HG03439 (cell line): ENCODE measurements at regions not wholly inside any gene's neighbourhood (a gene's known extent, or its start where the extent isn't known, plus 50 kb on each side); places are given as distances from the start of the nearest gene placed in this dataset.
"Not testable (repeated sequence)": the region's sequence is repeated elsewhere in the genome, so short reads cannot be mapped to it uniquely, and the experiment has no call there.

Experiments
- ATAC-seq: cut with Tn5 transposase; IDR thresholded peaks from one replicate; pipeline ENCODE4 v1.9.1; 2021; ENCODE audit warnings: mild to moderate bottlenecking, moderate library complexity; ENCODE audit not compliant: unreplicated experiment

DNA sequence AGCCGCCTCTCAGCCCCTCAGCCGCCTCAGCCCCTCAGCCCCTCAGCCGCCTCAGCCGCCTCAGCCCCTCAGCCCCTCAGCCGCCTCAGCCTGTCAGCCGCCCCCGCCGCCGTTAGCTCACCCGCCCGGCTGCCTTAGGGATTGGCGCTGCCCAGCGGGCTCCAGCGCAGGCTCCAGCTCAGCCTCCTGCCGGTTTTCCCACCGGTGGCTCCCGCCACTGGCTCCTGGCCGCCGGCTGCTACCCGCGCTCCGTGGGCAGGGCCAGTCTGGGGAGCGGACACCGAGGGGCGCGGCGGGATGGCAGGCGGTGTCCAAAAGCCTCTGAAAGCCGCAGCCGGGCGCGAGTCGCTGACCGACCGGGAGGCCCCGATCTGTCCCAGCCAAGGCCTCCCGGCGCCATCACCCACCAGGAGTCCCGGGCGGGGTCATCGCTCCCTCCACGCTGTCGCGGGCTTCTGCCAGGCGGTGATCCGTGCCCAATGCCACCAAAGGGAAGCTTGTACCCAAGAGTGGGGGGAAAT lies 1532.7 kb downstream of the REEP3 start:
- ATAC-seq = not testable (repeated sequence)

DNA sequence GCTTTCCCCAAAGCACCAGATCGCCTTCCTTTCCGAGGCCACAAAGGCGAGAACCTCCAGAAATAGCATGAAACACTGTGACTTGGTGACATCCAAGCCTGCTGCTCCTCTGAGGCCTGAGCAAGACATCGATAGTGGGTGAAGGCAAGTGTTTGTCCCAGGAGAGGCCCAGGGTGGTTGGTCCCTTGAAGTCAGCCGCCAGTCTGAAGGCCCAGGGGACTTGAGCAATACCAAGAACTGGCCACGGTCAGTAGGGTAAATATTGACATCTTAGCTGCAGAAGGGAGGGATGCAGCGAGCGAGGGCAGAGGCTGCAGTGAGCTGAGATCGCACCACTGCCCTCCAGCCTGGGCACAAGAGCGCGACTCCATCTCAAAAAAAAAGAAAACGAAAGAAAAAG lies 1533.5 kb downstream of the REEP3 start:
- not testable (repeated sequence) for ATAC-seq

DNA sequence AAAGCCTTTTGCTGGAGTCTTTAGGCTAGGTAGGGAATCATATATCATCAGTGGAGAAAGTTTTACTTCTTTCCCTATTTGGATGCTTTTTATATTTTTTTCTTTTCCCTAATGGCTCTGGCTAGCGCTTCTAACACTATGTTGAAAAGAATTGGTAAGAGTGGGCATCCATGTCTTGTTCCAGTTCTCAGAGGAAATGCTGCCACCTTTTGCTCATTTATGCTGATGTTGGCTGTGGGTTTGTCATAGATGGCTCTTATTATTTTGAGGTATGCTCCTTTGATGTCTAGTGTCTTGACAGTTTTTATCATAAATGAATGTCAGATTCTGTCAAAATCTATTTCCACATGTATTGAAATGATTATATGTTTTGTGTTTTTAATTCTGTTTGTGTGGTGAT lies 1544.1 kb downstream of the REEP3 start:
- ATAC-seq = no peak

DNA sequence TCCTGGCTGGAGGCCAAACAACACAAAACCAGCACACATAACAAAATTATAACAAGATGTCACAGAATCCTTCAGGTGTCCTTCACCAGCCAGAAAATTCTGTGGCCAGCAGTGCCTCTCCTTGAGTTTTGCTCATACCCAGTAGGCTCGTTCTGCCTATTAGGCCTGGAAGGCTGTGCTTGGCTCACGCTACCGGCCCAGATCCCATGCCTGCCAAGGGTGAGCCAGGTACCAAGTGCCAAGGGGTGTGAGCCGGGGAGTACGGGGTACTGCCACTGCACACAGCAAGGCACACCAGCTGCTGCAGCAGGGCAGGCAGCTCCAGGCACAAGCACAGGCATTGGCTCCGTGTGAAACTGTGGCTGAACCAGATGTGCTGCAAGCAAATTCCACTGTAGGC lies 1562.0 kb downstream of the REEP3 start:
- ATAC-seq = no peak

DNA sequence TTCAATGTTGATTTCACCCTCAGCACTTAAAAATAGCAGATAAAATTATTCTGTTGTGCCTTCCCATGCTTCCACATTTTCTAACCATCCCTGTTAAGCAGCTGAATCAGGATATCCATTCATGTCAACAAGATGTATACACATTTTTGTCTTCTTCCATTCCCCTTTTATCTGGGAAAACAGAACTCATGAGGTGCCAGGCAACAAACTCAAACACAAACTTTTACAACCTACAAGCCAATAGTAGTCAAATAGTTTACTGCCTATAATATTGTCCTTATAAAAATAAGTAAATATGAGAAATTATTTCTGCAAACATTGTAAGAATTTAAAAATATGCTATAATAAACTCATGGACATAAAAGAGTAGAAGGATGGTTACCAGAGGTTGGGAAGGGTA lies 1569.8 kb downstream of the REEP3 start:
- ATAC-seq = no peak

DNA sequence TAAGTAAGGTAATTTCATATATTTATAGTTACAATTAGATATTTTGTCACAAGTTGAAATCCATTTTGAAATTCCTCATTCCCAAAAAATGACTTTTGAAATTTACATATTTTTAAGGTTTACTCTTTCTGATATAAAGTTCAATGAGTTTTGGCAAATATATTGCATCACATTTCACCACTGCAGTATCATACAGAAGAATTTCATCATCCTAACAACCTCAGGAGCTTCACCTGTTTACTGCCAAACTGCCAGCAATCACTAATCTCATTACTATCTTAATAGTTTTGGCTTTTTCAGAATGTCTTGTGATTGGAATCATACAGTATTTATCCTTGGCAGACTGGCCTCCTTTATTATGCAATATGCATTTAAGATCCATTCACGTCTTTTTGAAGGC lies 1578.9 kb downstream of the REEP3 start:
- ATAC-seq = no peak

DNA sequence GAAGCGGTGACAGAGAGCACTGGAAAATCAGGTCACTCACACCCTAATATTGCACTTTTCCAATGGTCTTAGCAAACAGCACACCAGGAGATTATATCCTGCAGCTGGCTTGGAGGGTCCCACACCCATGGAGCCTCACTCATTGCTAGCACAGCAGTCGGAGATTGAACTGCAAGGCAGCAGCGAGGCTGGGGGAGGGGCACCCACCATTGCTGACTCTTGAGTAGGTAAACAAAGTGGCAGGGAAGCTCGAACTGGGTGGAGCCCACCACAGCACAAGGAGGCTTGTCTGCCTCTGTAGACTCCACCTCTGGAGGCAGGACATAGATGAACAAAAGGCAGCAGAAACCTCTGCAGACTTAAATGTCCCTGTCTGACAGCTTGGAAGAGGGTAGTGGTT lies 1579.7 kb downstream of the REEP3 start:
- ATAC-seq = not testable (repeated sequence)

DNA sequence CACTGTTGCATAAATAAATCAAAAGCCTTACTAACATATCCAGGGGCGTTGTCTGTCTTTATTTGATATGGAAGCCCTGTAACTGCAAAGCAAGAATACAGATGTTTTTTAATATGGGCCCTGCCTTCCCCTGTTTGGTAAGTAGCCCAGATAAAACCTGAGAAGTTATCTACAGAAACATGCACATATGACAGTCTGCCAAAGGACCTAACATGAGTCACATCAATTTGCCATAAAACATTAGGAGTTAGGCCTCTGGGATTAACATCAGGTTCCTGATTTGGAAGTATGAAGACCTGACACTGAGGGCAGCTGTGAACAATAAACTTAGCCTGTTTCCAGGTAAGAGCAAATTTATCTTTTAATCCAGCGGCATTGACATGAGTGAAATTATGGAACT lies 1588.8 kb downstream of the REEP3 start:
- no peak for ATAC-seq

DNA sequence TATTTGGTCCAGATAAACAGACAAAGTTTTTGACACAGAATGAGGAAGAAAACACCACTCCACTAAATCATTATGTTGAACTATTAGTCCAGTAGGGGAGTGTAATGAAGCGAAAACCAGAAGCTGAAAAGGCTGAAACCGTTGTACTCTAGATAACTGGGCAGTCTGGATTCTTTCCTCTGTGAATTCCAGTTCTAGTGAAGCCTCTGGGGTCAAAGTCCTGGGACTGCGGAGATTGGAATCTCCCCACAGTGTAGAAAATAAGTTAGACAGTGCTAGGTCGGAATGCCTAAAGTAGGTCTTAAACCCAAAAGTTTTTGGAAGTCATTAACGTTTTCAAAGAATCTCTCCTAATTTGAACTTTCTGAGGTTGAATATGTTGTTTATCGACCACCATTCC lies 1589.9 kb downstream of the REEP3 start:
- not testable (repeated sequence) for ATAC-seq

DNA sequence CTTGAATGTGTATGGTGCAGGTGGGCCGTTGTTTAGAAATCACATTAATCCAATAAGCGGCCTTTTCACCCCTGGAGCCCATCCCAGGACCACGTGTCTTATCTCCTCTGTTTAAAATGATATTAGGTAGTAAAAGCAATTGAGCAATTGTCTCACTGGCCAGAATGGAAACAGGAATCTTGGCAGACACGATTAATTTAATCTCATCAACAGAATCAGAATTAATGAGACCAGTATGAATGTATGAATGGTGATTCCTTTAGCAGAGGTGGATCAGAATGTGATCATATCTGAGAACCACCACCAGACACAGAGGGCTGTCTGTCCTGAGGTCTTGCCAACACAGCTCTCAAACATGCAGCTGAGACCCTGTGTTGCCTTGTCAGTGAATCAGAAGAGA lies 1591.4 kb downstream of the REEP3 start:
- ATAC-seq = no peak

DNA sequence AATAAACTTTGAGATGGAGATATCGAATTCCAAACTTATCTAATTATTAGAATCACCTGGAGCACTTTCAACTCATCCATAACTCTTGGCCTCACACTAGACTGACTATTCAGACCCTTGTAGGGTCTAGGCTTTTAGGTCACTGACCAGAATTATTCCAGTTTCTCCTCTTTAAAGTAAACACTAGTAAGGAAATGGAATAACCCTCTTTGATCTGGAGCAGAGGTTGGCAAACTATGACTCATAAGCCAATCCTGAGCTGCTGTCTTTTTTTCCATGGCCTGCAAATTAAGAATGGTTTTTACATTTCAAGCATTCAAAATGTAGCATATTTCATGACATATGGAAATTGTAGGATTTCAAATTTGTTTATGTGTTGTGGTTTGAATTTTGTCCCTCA lies 1601.9 kb downstream of the REEP3 start:
- ATAC-seq = no peak

DNA sequence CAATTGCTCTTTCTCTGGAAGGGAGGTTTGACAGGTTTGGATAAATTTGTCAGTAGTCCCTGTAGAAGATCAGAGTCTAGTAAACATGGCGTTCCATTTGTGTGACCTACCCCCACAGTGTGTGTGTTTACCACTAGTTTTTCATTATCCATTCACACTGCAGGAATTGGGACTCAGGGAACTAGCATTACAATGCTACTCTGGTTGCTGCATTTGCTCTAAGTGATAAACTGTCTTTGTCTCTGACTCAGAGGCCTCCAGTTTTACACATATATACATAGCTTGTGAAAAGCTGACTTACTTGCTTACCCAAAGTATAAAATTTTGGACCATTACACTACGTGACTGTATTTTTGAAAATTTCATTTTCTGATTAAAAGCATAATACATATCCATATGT lies 1604.0 kb downstream of the REEP3 start:
- no peak for ATAC-seq

DNA sequence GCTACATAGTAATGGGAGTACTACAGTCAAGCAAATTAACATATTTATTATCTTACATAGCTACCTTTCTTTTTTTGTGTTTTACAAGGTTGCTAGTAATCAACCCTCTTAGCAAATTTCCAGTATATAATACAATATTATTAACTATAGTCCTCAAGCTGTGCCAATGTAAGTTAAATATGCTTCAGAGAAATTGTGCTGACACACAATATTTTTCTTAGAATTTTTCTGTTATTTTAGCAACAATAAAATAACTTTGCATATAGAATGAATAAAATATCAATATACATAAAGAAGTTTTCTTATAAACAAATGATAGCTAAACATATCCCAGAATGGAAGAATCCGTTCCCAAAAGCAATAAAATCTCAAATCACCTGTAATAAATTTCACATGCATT lies 1605.1 kb downstream of the REEP3 start:
- ATAC-seq = no peak

DNA sequence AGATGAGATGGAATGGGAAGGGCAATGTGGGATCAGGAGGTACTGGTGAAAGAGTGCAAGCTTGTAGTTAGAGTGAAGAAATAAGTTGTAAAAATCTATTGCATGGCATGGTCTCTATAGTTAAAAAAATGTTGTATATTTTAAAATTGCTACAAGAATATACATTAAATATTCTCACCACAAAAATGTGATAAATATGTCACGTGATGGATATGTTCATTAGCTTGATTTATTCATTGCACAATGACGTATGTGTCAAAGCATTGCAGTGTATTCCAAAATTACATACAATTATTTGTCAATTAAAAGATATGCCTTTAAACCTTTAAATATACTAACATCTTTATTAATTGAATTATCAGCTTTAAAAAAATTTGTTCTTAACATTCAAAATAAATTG lies 1607.1 kb downstream of the REEP3 start:
- ATAC-seq = no peak

DNA sequence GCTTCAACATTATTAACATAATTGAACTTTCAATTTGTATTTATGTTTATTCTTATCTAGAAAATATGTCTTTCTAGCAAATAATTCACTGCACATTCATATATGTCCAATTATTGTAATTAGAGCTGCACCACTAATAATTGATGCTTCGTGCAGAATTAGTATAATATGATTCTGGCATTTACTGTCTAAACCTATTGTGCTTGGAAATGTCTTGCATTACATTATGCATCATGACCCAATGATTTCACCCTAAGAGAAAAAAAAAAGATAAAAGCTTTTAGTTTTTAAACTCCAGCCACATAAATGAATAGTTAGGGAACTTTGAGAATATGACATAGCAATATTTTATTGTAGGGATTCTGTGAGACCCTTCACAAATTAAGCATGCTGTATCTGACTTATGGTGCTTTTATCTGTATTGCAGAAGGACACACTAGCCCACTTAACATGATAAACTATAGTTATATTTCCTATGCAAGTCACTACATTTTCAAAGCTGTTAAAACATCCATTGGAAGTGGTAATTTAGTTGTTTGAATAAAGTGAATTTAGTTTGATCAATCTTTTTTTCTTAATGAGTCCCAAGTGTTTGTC lies 1609.1 kb downstream of the REEP3 start:
- ATAC-seq = no peak

DNA sequence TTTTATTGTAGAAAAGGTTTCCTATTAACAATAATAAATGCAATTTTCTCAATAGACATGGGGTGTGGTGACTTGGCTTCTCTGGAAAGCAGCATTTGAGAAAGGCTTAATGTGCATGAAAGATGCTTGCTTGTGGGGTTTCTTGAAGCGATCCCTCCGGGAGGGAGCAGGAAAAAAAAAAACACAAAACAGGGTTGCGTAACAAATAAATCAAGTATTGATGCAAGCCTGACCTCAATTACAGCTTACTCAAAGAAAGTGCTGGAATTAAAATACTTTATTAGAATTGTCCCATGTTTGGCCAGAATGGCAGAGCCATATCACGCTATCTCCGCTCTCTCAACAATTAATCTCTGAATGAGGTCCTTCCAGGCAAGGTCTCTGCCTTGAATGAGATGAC lies 1612.5 kb downstream of the REEP3 start:
- ATAC-seq = no peak

DNA sequence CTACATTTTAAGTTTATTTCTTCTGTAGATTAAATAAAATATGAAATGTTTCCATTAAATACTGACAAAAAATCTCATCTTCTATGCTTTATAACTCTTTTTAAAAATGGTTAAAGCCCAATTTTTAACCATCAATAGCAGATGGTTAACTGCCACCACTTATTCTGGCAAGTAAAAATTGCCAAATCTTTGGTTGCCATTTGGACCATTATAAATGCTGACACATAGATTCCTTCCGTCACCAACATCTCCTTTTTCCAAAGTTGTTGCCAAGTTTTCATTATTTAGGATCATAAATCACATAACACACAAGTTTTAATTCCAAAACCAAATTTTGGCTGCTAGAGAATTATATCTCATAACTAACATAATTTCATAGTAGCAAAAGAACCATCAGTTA lies 1614.3 kb downstream of the REEP3 start:
- no peak for ATAC-seq

DNA sequence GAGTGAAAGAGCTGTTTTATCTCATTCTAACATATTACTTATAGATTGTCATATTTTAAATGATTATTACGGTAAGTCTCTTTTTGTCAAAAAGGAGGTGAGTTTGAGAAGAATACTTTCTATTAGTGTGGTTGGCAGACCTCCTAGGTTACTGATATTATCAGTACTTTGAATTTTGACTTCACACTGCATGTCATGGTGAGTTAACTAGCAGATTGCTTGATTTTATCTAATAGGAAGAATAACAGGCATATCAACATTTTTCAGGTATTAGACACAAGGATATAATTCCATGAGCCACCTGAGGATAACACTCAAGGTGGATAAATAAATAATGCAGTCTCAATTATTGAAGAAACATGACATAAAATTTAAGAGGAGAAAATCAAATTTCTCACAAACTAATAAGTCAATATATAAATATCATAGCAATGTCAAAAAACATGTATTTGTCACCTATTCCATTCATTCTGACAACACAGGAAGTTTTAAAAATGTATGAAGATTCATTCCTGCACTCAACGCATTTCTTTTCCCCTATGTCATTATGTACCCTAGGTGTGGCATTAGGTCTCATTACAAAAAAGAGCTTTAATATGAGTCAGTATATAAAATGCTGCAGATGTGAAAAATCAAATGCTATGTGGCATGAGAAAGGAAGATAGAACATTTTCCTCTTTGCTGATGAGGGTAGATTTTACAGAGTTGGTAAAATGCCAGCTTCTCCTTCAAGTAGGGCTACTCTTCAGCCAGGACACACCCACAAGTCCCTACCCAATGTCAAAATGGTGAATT lies 1621.6 kb downstream of the REEP3 start:
- no peak for ATAC-seq

DNA sequence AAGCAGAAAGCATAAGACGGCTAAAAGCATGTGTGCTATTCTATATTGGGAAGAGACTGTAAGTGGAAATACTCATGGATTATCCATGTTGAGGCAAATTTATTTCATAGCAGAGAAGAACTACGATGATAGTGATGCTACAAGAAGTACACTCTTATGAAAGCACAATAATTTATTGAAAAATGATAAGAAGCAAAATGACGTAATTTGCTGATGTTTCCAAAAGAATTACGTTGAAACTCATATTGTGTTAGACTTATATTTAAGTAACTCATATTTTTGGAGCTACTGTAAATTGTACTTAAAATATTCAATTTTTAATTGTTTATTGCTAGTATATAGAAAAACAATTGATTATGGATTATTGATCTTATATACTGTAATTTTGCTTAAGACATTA lies 1622.5 kb downstream of the REEP3 start:
- no peak for ATAC-seq

DNA sequence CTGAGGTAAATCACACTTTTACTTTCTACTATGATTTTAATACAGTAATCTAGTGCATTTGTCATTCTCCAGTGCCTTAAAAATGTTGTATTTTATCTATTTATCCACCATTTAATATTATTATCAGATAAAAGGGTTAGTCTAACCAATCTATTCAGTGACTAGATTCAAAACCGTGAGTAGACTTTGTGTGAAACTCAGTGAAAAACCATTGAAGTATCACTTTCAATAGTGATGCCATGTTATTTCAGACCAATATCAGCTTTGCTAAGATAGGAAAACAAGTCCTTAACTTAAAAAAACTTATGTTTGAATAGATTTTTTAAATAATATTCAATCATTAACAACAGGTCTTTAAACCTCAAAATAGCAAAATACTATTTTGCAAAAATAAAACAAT lies 1628.7 kb downstream of the REEP3 start:
- ATAC-seq = no peak

DNA sequence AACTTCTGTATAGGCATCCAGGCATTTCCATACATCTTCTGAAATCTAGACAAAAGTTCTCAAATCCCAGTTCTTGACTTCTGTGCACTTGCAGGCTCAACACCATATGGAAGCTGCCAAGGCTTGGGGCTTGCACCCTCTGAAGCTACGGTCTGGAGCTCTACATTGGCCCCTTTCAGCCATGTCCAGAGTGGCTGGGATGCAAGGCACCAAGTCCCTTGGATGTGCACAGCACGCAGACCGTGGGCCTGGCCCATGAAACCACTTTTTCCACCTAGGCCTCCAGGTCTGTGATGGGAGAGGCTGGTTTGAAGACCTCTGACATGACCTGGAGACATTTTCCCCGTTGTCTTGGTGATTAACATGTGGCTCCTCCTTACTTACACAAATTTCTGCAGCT lies 1645.1 kb downstream of the REEP3 start:
- no peak for ATAC-seq

DNA sequence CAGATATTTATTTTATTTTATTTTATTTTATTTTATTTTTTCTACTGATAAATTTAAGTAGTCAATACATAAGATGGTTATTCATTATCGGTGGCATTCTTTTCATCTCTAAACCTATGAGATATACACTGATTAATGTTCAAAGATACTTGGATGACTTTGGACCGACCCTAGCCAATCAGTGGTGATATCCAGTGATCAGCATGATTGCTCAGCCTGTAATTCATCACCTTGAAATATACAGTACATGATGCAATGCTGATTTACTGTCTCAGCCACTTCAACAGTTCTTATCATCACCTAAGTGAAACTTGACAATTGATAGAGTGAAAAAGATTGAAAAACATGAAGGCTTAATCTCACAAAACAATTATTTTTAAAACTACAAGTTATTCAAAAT lies 1651.0 kb downstream of the REEP3 start:
- ATAC-seq = no peak

DNA sequence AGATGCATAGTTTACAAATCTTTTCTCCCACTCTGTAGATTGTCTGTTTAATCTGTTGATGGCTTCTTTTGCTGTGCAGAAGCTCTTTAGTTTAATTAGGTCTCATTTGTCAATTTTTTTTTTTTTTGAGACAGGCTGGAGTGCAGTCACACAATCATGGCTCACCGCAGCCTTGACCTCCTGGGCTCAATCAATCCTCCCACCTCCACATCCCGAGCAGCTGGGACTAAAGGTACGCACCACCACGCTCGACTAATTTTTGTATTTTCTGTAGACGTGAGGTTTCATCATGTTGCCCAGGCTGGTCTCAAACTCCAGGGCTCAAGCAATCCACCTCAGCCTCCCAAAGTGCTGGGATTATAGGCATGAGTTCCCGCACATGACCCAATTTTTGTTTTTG lies 1655.8 kb downstream of the REEP3 start:
- ATAC-seq = no peak
